AG09309 (cell line): ENCODE measurements at regions not wholly inside any gene's neighbourhood (a gene's known extent, or its start where the extent isn't known, plus 50 kb on each side); places are given as distances from the start of the nearest gene placed in this dataset.

ENCODE experiments used
- DNase-seq: peaks from one replicate; pipeline ENCODE4 v3.0.0-alpha.2; 2010; ENCODE audit warnings: low read depth
- H3K4me3 ChIP-seq: 2 replicates; pipeline ENCODE4 v1.5.1; 2011; ENCODE audit warnings: mild to moderate bottlenecking, low read depth, low read length, moderate library complexity; ENCODE audit not compliant: control insufficient read depth
- TF ChIP-seq, protein P1 (sequence below): IDR thresholded peaks from 2 replicates; pipeline ENCODE4 v1.5.1; 2011; ENCODE audit warnings: mild to moderate bottlenecking, low read depth, low read length, inconsistent platforms; ENCODE audit not compliant: insufficient read depth, control insufficient read depth; ENCODE audit errors: missing control alignments

DNA sequence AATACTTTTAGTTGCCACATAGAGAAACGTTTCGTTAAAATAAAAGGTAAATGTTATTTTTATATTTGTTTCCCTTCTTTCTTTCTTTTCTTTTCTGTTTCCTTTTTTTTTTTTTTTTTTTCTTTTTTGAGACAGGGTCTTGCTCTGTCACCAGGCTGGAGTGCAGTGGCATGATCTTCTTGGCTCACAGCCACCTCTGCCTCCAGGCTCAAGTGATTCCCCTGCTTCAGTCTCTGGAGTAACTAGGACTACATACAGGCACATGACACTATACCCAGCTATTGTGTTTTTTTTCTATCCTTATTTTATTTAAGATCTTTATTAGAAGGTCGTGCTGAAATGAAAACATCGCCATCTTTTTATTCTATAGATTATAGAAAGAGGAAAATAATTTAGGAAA, 661.8 kb upstream of the MBL2 start:
- TF ChIP-seq, protein P1, sequence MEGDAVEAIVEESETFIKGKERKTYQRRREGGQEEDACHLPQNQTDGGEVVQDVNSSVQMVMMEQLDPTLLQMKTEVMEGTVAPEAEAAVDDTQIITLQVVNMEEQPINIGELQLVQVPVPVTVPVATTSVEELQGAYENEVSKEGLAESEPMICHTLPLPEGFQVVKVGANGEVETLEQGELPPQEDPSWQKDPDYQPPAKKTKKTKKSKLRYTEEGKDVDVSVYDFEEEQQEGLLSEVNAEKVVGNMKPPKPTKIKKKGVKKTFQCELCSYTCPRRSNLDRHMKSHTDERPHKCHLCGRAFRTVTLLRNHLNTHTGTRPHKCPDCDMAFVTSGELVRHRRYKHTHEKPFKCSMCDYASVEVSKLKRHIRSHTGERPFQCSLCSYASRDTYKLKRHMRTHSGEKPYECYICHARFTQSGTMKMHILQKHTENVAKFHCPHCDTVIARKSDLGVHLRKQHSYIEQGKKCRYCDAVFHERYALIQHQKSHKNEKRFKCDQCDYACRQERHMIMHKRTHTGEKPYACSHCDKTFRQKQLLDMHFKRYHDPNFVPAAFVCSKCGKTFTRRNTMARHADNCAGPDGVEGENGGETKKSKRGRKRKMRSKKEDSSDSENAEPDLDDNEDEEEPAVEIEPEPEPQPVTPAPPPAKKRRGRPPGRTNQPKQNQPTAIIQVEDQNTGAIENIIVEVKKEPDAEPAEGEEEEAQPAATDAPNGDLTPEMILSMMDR, result no peak
- H3K4me3 ChIP-seq, result no peak overlapping the region
- DNase-seq, result no peak

DNA sequence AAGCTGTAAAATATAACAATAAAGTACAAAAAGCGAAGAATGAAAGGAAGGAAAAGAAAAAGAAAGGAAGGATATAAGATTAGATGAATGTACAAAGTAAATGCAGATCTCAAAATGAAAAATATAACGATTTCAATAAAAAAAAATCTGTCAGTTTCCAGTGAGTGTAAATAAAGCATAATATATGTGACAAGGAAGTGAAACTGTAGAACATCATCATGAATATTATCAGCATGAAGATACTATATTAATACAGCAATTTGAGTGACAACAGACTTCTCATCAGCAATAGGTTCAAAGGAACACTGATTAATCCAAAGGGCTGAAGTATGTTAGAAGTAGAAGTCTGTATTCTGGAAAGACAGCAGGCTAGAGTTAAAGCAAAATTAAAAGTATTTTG, 659.5 kb upstream of the MBL2 start:
- H3K4me3 ChIP-seq, result no peak overlapping the region
- TF ChIP-seq, protein P1, result no peak
- no peak for DNase-seq

DNA sequence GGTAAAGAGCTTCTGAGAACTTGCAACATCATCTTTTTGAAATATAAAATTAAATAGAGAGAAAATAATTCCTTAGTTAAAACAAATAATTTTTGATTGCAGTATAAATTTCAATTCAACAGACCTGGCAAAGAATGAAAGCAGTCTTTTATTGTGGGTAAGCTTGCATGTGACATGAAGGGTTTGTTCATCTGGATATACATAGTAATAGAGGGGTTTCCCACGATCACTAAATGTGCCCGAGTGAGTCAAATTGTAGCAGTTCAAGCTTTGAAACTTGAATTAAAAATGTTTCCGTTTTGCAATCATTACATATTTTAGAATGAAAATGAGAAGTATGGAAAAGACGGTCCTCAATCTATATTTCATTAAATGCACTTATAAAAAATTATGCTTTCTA, 658.4 kb upstream of the MBL2 start:
- TF ChIP-seq, protein P1, result no peak
- DNase-seq, result no peak
- H3K4me3 ChIP-seq, result no peak overlapping the region

DNA sequence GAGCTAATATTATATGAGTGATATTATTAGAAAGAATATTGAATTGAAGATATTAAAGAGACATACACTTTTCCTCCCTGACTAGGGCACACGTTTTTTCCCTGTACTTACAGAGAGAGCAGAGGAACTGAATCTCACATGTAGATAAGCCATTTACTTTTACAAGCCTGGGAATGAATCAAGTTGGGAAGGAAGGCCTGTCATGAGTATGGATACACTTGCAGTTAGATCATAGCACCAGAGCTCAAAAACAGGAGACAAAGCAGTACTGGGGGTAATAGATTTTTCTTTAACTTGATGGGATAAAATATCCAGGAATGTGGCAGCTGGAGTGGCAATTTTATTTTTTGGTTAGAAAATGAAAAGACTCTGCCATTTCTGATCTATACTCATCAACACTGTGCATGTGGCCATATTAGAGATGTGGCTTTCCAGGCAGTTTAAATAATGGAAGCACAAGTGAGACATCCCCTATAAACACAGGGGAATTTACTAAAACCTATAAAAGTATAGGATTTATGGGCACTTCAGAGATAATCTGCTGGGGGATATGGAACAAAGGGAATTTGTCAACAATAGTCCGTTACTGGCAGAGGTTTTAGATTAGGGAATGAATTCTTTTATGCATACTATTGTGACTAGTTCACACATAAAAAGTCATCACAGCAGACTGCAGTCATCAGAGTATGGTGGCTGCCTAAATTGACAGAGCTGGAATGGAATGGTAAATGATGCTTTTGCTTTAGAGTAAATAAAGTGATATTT, 657.7 kb upstream of the MBL2 start:
- DNase-seq, result no peak
- TF ChIP-seq, protein P1, result no peak
- H3K4me3 ChIP-seq, result no peak overlapping the region

DNA sequence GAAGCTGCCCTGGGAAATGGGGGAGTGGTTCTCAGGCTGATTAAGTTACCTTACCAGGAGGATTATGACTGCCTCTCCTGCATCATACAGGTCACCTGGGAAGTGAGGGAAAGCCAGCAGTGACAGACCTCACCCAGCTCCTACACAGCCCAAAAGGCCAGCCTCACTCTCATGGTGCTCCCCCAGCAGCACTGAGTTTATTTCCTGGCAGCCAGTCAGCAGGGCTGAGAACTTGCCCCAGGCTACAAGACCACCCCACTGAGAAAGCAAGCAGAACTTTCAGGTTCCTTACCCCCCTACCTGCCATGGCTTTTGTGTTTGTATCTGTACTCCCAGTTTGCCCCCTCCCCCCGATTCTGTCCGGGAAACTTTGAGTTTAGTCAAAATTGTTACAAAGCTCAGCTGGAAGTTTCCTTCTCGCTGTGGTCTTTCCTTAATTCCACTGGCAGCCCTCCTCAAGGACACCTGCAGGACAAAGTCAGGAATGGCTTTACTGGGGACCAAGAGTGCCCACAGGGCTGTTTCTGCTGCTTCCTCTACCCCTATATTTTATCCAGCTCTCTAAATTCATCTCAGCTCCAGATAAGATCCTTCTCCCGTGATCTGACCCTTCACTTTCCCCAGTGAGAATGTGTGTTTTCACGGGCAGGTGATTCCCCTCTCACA, 649.8 kb upstream of the MBL2 start:
- no peak for DNase-seq
- H3K4me3 ChIP-seq, result no peak overlapping the region
- TF ChIP-seq, protein P1, result no peak

DNA sequence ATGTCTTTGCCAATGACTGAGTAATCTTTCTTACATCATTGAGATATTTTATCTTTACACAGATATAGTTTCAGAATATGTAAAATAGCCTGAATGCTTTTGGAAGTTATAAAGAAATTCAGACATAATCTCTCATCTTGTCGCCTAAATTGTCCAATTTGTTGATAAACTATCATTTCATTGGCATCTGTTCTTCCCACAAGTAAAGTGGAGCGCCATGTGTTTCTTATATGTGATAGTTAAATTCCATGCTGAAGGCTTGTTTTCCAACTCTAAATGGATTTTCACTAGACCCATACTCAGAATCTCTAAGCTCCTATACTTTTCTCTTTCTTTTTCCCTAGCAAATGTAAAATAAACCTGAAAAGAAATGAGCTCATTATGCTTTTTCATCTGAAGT, 640.1 kb upstream of the MBL2 start:
- TF ChIP-seq, protein P1, result no peak
- H3K4me3 ChIP-seq, result no peak overlapping the region
- DNase-seq, result no peak
